ENCODE measurements at regions not wholly inside any gene's neighbourhood (a gene's known extent, or its start where the extent isn't known, plus 50 kb on each side); places are given as distances from the start of the nearest gene placed in this dataset.

DNA sequence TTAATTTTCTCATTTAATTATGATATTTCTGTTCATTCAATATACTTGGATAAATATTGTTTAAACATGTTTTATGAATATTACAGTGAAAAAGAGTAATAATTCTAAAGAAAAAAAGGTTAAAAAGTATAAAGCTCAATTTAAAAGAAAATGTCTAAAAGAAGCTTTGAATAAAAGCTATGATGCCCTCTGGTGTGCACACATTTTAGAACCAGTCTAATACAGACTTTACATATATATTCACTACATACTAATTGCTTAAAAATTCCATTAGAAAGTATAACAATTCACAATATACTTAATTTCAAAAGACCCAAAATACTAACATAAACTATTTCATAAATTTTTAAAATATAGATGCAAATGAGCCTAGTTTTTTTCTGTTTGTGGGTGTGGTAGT lies 909.1 kb upstream of the ROBO1 start:
- Histone ChIP-seq H3K36me3 (ENCODE audit: control insufficient read depth, insufficient read depth, low read length) (no peaks in the 10 kb centered on the region), H3K27ac (ENCODE audit: low read length) (no peak overlapping the region), H3K4me1 (ENCODE audit: control insufficient read depth, insufficient read depth, low read length) (no peaks in the 10 kb centered on the region), H3K9me3 (ENCODE audit: control insufficient read depth, insufficient read depth, low read depth, low read length) (no peaks in the 10 kb centered on the region), H3K27me3 (ENCODE audit: control insufficient read depth, insufficient read depth, low read length) (no peaks in the 10 kb centered on the region), H3K4me3 (ENCODE audit: low read depth in 2 of 2, low read length in 2 of 2) (no peak overlapping the region)
- BruUV-seq (replicated peaks): no TSS peak
- TF ChIP-seq SIN3A (IDR thresholded peaks at IDR 0.05; ENCODE audit: borderline replicate concordance, insufficient read depth, low read depth, low read length) (no peak), TCF7L2 (IDR thresholded peaks at IDR 0.05; ENCODE audit: low read depth, low read length) (no peak), POLR2AphosphoS5 (IDR thresholded peaks at IDR 0.05; ENCODE audit: low read depth, low read length) (no peak)
- TF ChIP-seq, protein P1, sequence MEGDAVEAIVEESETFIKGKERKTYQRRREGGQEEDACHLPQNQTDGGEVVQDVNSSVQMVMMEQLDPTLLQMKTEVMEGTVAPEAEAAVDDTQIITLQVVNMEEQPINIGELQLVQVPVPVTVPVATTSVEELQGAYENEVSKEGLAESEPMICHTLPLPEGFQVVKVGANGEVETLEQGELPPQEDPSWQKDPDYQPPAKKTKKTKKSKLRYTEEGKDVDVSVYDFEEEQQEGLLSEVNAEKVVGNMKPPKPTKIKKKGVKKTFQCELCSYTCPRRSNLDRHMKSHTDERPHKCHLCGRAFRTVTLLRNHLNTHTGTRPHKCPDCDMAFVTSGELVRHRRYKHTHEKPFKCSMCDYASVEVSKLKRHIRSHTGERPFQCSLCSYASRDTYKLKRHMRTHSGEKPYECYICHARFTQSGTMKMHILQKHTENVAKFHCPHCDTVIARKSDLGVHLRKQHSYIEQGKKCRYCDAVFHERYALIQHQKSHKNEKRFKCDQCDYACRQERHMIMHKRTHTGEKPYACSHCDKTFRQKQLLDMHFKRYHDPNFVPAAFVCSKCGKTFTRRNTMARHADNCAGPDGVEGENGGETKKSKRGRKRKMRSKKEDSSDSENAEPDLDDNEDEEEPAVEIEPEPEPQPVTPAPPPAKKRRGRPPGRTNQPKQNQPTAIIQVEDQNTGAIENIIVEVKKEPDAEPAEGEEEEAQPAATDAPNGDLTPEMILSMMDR (IDR thresholded peaks at IDR 0.05): no peak
- TF ChIP-seq, protein P2, sequence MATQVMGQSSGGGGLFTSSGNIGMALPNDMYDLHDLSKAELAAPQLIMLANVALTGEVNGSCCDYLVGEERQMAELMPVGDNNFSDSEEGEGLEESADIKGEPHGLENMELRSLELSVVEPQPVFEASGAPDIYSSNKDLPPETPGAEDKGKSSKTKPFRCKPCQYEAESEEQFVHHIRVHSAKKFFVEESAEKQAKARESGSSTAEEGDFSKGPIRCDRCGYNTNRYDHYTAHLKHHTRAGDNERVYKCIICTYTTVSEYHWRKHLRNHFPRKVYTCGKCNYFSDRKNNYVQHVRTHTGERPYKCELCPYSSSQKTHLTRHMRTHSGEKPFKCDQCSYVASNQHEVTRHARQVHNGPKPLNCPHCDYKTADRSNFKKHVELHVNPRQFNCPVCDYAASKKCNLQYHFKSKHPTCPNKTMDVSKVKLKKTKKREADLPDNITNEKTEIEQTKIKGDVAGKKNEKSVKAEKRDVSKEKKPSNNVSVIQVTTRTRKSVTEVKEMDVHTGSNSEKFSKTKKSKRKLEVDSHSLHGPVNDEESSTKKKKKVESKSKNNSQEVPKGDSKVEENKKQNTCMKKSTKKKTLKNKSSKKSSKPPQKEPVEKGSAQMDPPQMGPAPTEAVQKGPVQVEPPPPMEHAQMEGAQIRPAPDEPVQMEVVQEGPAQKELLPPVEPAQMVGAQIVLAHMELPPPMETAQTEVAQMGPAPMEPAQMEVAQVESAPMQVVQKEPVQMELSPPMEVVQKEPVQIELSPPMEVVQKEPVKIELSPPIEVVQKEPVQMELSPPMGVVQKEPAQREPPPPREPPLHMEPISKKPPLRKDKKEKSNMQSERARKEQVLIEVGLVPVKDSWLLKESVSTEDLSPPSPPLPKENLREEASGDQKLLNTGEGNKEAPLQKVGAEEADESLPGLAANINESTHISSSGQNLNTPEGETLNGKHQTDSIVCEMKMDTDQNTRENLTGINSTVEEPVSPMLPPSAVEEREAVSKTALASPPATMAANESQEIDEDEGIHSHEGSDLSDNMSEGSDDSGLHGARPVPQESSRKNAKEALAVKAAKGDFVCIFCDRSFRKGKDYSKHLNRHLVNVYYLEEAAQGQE (IDR thresholded peaks at IDR 0.05; ENCODE audit: insufficient read depth in 1 of 2, low read depth in 2 of 2, low read length in 1 of 2): no peak
- intact Hi-C loops (cut with micrococcal nuclease; ENCODE audit: unreplicated experiment) (no loop called here), in situ Hi-C loops (cut with HindIII; ENCODE audit: low pct_unique_long_range_greater_than_20kb, low sequenced_read_pairs) (no loop called here)
- no peak for DNase-seq (ENCODE audit: low read depth, low spot score)
- ATAC-seq: no peak
- ChIA-PET POLR2A (no interaction called here), CTCF (no interaction called here)

DNA sequence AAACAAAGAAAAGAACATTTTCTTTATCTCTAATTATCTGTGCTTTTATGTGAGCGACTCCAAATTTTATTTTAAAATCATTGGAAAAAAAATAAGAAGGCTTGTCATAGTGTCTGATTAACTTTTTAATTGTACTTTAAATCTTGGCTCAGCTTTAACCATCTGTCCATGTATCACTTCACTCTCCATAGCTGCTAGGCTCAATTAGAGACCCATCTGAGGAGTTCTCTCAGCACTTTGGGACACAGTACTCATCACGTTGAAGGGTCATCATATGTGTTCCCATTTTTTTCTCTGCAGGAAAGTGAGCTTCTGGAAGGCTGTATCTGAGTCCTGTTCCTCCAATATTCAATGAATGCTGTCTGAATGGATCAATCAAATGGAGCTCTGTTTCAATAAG lies 908.5 kb upstream of the ROBO1 start:
- Histone ChIP-seq H3K27ac (ENCODE audit: low read length) (no peak overlapping the region), H3K4me3 (ENCODE audit: low read depth in 2 of 2, low read length in 2 of 2) (no peak overlapping the region), H3K9me3 (ENCODE audit: control insufficient read depth, insufficient read depth, low read depth, low read length) (no peaks in the 10 kb centered on the region), H3K36me3 (ENCODE audit: control insufficient read depth, insufficient read depth, low read length) (no peaks in the 10 kb centered on the region), H3K27me3 (ENCODE audit: control insufficient read depth, insufficient read depth, low read length) (no peaks in the 10 kb centered on the region), H3K4me1 (ENCODE audit: control insufficient read depth, insufficient read depth, low read length) (no peaks in the 10 kb centered on the region)
- TF ChIP-seq, protein P1 (IDR thresholded peaks at IDR 0.05): no peak
- TF ChIP-seq POLR2AphosphoS5 (IDR thresholded peaks at IDR 0.05; ENCODE audit: low read depth, low read length) (no peak), TCF7L2 (IDR thresholded peaks at IDR 0.05; ENCODE audit: low read depth, low read length) (no peak), SIN3A (IDR thresholded peaks at IDR 0.05; ENCODE audit: borderline replicate concordance, insufficient read depth, low read depth, low read length) (no peak)
- TF ChIP-seq, protein P2 (IDR thresholded peaks at IDR 0.05; ENCODE audit: insufficient read depth in 1 of 2, low read depth in 2 of 2, low read length in 1 of 2): no peak
- DNase-seq (ENCODE audit: low read depth, low spot score) (no peak), ATAC-seq (no peak)
- in situ Hi-C loops (cut with HindIII; ENCODE audit: low pct_unique_long_range_greater_than_20kb, low sequenced_read_pairs): no loop called here
- no TSS peak for BruUV-seq (replicated peaks)
- POLR2A ChIA-PET: no interaction called here
- intact Hi-C loops (cut with micrococcal nuclease; ENCODE audit: unreplicated experiment): no loop called here
- CTCF ChIA-PET: interaction anchor here (0.5 kb wide), 1 partner anchor 939 kb away, joined by 5 read pairs; no protein-coding TSS in a partner anchor

Measured in Panc1 (cell line).